Neural progenitor cell (in vitro differentiated cells): ENCODE measurements at regions not wholly inside any gene's neighbourhood (a gene's known extent, or its start where the extent isn't known, plus 50 kb on each side); places are given as distances from the start of the nearest gene placed in this dataset.

ENCODE experiments used
- DNase-seq: peaks from one replicate; pipeline ENCODE4 v3.0.0-alpha.2; 2016; ENCODE audit warnings: low spot score
- H2AFZ ChIP-seq: fragments of 200-600 bp; sonication (generic); replicated peaks from 2 replicates; pipeline ENCODE4 v1.6.1; 2016; ENCODE audit warnings: antibody characterized with exemption
- H3F3A ChIP-seq: fragments of 200-600 bp; sonication (generic); 2 replicates; pipeline ENCODE4 v1.6.1; 2016; ENCODE audit warnings: antibody characterized with exemption, low read depth
- H3K27ac ChIP-seq: fragments of 200-600 bp; sonication (generic); 2 replicates; pipeline ENCODE4 v1.5.1; 2016; ENCODE audit warnings: mild to moderate bottlenecking
- H3K27me3 ChIP-seq: fragments of 200-600 bp; sonication (generic); 2 replicates; pipeline ENCODE4 v1.6.1; 2016; ENCODE audit warnings: mild to moderate bottlenecking, moderate library complexity
- H3K36me3 ChIP-seq: fragments of 200-600 bp; sonication (generic); 2 replicates; pipeline ENCODE4 v1.5.1; 2016
- H3K4me1 ChIP-seq: fragments of 200-600 bp; sonication (generic); 2 replicates; pipeline ENCODE4 v1.6.1; 2016; ENCODE audit warnings: mixed run types
- H3K4me2 ChIP-seq: fragments of 200-600 bp; sonication (generic); 2 replicates; pipeline ENCODE4 v1.6.1; 2016
- H3K4me3 ChIP-seq: fragments of 200-600 bp; sonication (generic); 2 replicates; pipeline ENCODE4 v1.5.1; 2016
- H3K79me2 ChIP-seq: fragments of 200-600 bp; sonication (generic); 2 replicates; pipeline ENCODE4 v1.6.1; 2016; ENCODE audit warnings: low read depth
- H3K9ac ChIP-seq: fragments of 200-600 bp; sonication (generic); 2 replicates; pipeline ENCODE4 v1.6.1; 2016
- H3K9me3 ChIP-seq: fragments of 200-600 bp; sonication (generic); 2 replicates; pipeline ENCODE4 v1.5.1; 2016; ENCODE audit warnings: low read depth
- H4K20me1 ChIP-seq: fragments of 200-600 bp; sonication (generic); 2 replicates; pipeline ENCODE4 v1.6.1; 2016; ENCODE audit warnings: low read depth
- H3K27ac Mint-ChIP-seq: 3 replicates; pipeline ENCODE4 v1.8.0; 2021; ENCODE audit warnings: mixed read lengths
- H3K27me3 Mint-ChIP-seq: 2 replicates; pipeline ENCODE4 v1.8.0; 2022; ENCODE audit warnings: low read depth, mild to moderate bottlenecking, inconsistent platforms, moderate library complexity, mixed read lengths; ENCODE audit not compliant: insufficient read depth
- H3K36me3 Mint-ChIP-seq: 3 replicates; pipeline ENCODE4 v1.8.0; 2021; ENCODE audit warnings: mixed read lengths
- H3K4me1 Mint-ChIP-seq: 3 replicates; pipeline ENCODE4 v1.8.0; 2021; ENCODE audit warnings: mixed read lengths
- H3K4me3 Mint-ChIP-seq: 3 replicates; pipeline ENCODE4 v1.8.0; 2021; ENCODE audit warnings: mild to moderate bottlenecking, moderate library complexity, mixed read lengths
- H3K9me3 Mint-ChIP-seq: 3 replicates; pipeline ENCODE4 v1.8.0; 2020; ENCODE audit warnings: mixed read lengths
- CTCF ChIP-seq: fragments of 200-600 bp; sonication (generic); IDR thresholded peaks from 2 replicates; pipeline ENCODE4 v1.5.1; 2017; ENCODE audit warnings: antibody characterized with exemption, mild to moderate bottlenecking
- EZH2 ChIP-seq: fragments of 200-600 bp; sonication (generic); IDR thresholded peaks from 2 replicates; pipeline ENCODE4 v1.6.1; 2017; ENCODE audit warnings: antibody characterized with exemption, mild to moderate bottlenecking, moderate library complexity
- EZH2phosphoT487 ChIP-seq: fragments of 200-600 bp; sonication (generic); IDR thresholded peaks from 2 replicates; pipeline ENCODE4 v1.6.1; 2017; ENCODE audit warnings: antibody characterized with exemption

- DNase-seq: no peak
- Mint-ChIP-seq H3K27me3 (peaks cover 11% of the 10 kb centered on the region), H3K36me3 (no peaks in the 10 kb centered on the region), H3K27ac (no peak overlapping the region), H3K9me3 (peaks cover 9% of the 10 kb centered on the region), H3K4me3 (no peak overlapping the region), H3K4me1 (peaks cover 21% of the 10 kb centered on the region)
- no peaks in the 10 kb centered on the region for H3K36me3 ChIP-seq
- no peak overlapping the region for H3K9ac ChIP-seq
- no peak overlapping the region for H3K4me3 ChIP-seq
- H3K27me3 ChIP-seq: no peaks in the 10 kb centered on the region
- H3K27ac ChIP-seq: no peak overlapping the region
- H3F3A ChIP-seq: peaks cover 10% of the 10 kb centered on the region
- no peaks in the 10 kb centered on the region for H3K79me2 ChIP-seq
- no peaks in the 10 kb centered on the region for H3K9me3 ChIP-seq
- no peak overlapping the region for H3K4me2 ChIP-seq
- H4K20me1 ChIP-seq: no peaks in the 10 kb centered on the region
- H2AFZ ChIP-seq: no peak overlapping the region
- peaks cover 18% of the 10 kb centered on the region for H3K4me1 ChIP-seq
- TF ChIP-seq CTCF (no peak), EZH2phosphoT487 (no peak), EZH2 (no peak)
These were observed 522.6 kb downstream of the QKI start for GRCh38 chr6:163937071-163937470.

- Mint-ChIP-seq H3K4me1 (peaks cover 3% of the 10 kb centered on the region), H3K4me3 (no peak overlapping the region), H3K9me3 (peaks cover 9% of the 10 kb centered on the region), H3K36me3 (no peaks in the 10 kb centered on the region), H3K27ac (peak overlapping the region; percentile 64), H3K27me3 (peaks cover 7% of the 10 kb centered on the region)
- no peak overlapping the region for H3K4me2 ChIP-seq
- no peaks in the 10 kb centered on the region for H3K36me3 ChIP-seq
- H4K20me1 ChIP-seq: no peaks in the 10 kb centered on the region
- no peaks in the 10 kb centered on the region for H3F3A ChIP-seq
- TF ChIP-seq EZH2 (no peak), EZH2phosphoT487 (no peak)
- no peak overlapping the region for H3K27ac ChIP-seq
- H3K4me1 ChIP-seq: peaks cover 3% of the 10 kb centered on the region
- no peaks in the 10 kb centered on the region for H3K79me2 ChIP-seq
- no peak for DNase-seq
- no peaks in the 10 kb centered on the region for H3K27me3 ChIP-seq
- H3K9ac ChIP-seq: no peak overlapping the region
- H2AFZ ChIP-seq: no peak overlapping the region
- no peak overlapping the region for H3K4me3 ChIP-seq
- no peaks in the 10 kb centered on the region for H3K9me3 ChIP-seq
These were observed 520.7 kb downstream of the QKI start for GRCh38 chr6:163935158-163935762.

GRCh38 chr6:163930012-163930411 lies 515.5 kb downstream of the QKI start:
- Histone ChIP-seq H3K4me1 (no peaks in the 10 kb centered on the region), H3K27ac (no peak overlapping the region), H3F3A (no peaks in the 10 kb centered on the region), H3K4me2 (no peak overlapping the region), H3K36me3 (no peaks in the 10 kb centered on the region), H3K9me3 (no peaks in the 10 kb centered on the region), H4K20me1 (no peaks in the 10 kb centered on the region), H3K27me3 (no peaks in the 10 kb centered on the region), H3K9ac (no peak overlapping the region), H3K4me3 (no peak overlapping the region), H3K79me2 (no peaks in the 10 kb centered on the region), H2AFZ (no peak overlapping the region)
- no peak overlapping the region for H3K27ac Mint-ChIP-seq
- DNase-seq: no peak
- TF ChIP-seq CTCF (no peak), EZH2 (no peak), EZH2phosphoT487 (no peak)
- peaks cover 12% of the 10 kb centered on the region for H3K4me1 Mint-ChIP-seq
- no peaks in the 10 kb centered on the region for H3K9me3 Mint-ChIP-seq
- no peak overlapping the region for H3K4me3 Mint-ChIP-seq
- H3K36me3 Mint-ChIP-seq: no peaks in the 10 kb centered on the region
- H3K27me3 Mint-ChIP-seq: peaks cover 3% of the 10 kb centered on the region

GRCh38 chr6:163929538-163929937 lies 515.0 kb downstream of the QKI start:
- Mint-ChIP-seq H3K9me3 (no peaks in the 10 kb centered on the region), H3K36me3 (no peaks in the 10 kb centered on the region), H3K4me1 (peaks cover 12% of the 10 kb centered on the region), H3K27me3 (peaks cover 3% of the 10 kb centered on the region), H3K4me3 (no peak overlapping the region), H3K27ac (peak overlapping the region; percentile 15)
- no peak overlapping the region for H3K4me3 ChIP-seq
- DNase-seq: no peak
- H2AFZ ChIP-seq: no peak overlapping the region
- no peaks in the 10 kb centered on the region for H3K36me3 ChIP-seq
- no peak overlapping the region for H3K27ac ChIP-seq
- H3K79me2 ChIP-seq: no peaks in the 10 kb centered on the region
- H3K9me3 ChIP-seq: no peaks in the 10 kb centered on the region
- no peaks in the 10 kb centered on the region for H3K4me1 ChIP-seq
- H3F3A ChIP-seq: no peaks in the 10 kb centered on the region
- H3K9ac ChIP-seq: no peak overlapping the region
- H3K27me3 ChIP-seq: no peaks in the 10 kb centered on the region
- TF ChIP-seq EZH2phosphoT487 (no peak), CTCF (no peak), EZH2 (no peak)
- no peaks in the 10 kb centered on the region for H4K20me1 ChIP-seq
- H3K4me2 ChIP-seq: no peak overlapping the region
